ENCODE measurements at regions not wholly inside any gene's neighbourhood (a gene's known extent, or its start where the extent isn't known, plus 50 kb on each side); places are given as distances from the start of the nearest gene placed in this dataset.

- no peak overlapping the region for H3K4me3 ChIP-seq (ENCODE audit: low read depth, low read length)
- peak; percentile 56 for DNase-seq (ENCODE audit: low read depth)
- TF ChIP-seq CTCF (IDR thresholded peaks at IDR 0.05; ENCODE audit: insufficient read depth, low read depth, low read length) = no peak
These were observed 84.7 kb upstream of the SOX5 start for GRCh38 chr12:24034160-24034559.

GRCh38 chr12:24027352-24027751 is 77.9 kb upstream of the SOX5 start:
- TF ChIP-seq CTCF (IDR thresholded peaks at IDR 0.05; ENCODE audit: insufficient read depth, low read depth, low read length) = peak; percentile 7
- H3K4me3 ChIP-seq (ENCODE audit: low read depth, low read length) = no peak overlapping the region
- DNase-seq (ENCODE audit: low read depth) = no peak

- TF ChIP-seq CTCF (IDR thresholded peaks at IDR 0.05; ENCODE audit: insufficient read depth, low read depth, low read length) = peak; percentile 64
- DNase-seq (ENCODE audit: low read depth) = peak; percentile 26
- H3K4me3 ChIP-seq (ENCODE audit: low read depth, low read length) = no peak overlapping the region
These were observed 75.8 kb upstream of the SOX5 start for GRCh38 chr12:24025153-24025798.

GRCh38 chr12:24023081-24023480 is 73.6 kb upstream of the SOX5 start:
- H3K4me3 ChIP-seq (ENCODE audit: low read depth, low read length) = no peak overlapping the region
- DNase-seq (ENCODE audit: low read depth) = no peak
- no peak for TF ChIP-seq CTCF (IDR thresholded peaks at IDR 0.05; ENCODE audit: insufficient read depth, low read depth, low read length)

- no peak overlapping the region for H3K4me3 ChIP-seq (ENCODE audit: low read depth, low read length)
- TF ChIP-seq CTCF (IDR thresholded peaks at IDR 0.05; ENCODE audit: insufficient read depth, low read depth, low read length) = no peak
- DNase-seq (ENCODE audit: low read depth) = no peak
These were observed 71.7 kb upstream of the SOX5 start for GRCh38 chr12:24021164-24021502.

GRCh38 chr12:24020397-24021163 is 71.1 kb upstream of the SOX5 start:
- TF ChIP-seq CTCF (IDR thresholded peaks at IDR 0.05; ENCODE audit: insufficient read depth, low read depth, low read length) = no peak
- H3K4me3 ChIP-seq (ENCODE audit: low read depth, low read length) = no peak overlapping the region
- DNase-seq (ENCODE audit: low read depth) = no peak

Measured in fibroblast of villous mesenchyme (primary cell).